Astrocyte of the cerebellum (primary cell): ENCODE measurements at regions not wholly inside any gene's neighbourhood (a gene's known extent, or its start where the extent isn't known, plus 50 kb on each side); places are given as distances from the start of the nearest gene placed in this dataset.

Experiments
- DNase-seq: peaks from one replicate; pipeline ENCODE4 v3.0.0-alpha.2; 2011; ENCODE audit warnings: low read depth
- H3K4me3 ChIP-seq: 2 replicates; pipeline ENCODE4 v1.5.1; 2011; ENCODE audit warnings: mild to moderate bottlenecking, low read depth, low read length, moderate library complexity
- in situ Hi-C: cut with HindIII; loops from 2 replicates; pipeline ENCODE4 v1.10.0; 2017; ENCODE audit warnings: low sequenced_read_pairs
- TF ChIP-seq, protein P1 (sequence below): IDR thresholded peaks from 2 replicates; pipeline ENCODE4 v1.5.1; 2012; ENCODE audit warnings: low read length, low read depth, moderate library complexity, mild to moderate bottlenecking; ENCODE audit errors: missing control alignments

DNA sequence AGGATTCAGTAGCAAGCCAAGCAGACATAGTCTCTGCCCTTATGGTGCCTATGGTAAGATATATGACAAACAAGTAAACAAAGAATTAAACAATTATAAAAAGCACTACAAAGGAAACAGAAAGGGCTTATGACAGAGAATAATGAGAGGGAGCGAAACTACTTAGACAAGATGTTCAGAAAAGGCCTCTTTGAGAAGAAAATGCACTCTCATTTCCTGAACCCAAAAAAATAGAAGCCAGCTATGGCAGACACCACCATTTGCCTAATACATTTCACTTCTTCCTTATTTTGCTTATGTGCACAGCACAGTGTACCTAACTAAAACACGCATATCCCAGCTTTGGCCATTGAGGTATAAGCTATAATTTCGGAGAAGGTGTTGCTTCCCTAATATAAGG is 465.5 kb upstream of the PPP2R3A start:
- no peak for DNase-seq
- in situ Hi-C loops = no loop called here
- TF ChIP-seq, protein P1, sequence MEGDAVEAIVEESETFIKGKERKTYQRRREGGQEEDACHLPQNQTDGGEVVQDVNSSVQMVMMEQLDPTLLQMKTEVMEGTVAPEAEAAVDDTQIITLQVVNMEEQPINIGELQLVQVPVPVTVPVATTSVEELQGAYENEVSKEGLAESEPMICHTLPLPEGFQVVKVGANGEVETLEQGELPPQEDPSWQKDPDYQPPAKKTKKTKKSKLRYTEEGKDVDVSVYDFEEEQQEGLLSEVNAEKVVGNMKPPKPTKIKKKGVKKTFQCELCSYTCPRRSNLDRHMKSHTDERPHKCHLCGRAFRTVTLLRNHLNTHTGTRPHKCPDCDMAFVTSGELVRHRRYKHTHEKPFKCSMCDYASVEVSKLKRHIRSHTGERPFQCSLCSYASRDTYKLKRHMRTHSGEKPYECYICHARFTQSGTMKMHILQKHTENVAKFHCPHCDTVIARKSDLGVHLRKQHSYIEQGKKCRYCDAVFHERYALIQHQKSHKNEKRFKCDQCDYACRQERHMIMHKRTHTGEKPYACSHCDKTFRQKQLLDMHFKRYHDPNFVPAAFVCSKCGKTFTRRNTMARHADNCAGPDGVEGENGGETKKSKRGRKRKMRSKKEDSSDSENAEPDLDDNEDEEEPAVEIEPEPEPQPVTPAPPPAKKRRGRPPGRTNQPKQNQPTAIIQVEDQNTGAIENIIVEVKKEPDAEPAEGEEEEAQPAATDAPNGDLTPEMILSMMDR = no peak
- no peak overlapping the region for H3K4me3 ChIP-seq

DNA sequence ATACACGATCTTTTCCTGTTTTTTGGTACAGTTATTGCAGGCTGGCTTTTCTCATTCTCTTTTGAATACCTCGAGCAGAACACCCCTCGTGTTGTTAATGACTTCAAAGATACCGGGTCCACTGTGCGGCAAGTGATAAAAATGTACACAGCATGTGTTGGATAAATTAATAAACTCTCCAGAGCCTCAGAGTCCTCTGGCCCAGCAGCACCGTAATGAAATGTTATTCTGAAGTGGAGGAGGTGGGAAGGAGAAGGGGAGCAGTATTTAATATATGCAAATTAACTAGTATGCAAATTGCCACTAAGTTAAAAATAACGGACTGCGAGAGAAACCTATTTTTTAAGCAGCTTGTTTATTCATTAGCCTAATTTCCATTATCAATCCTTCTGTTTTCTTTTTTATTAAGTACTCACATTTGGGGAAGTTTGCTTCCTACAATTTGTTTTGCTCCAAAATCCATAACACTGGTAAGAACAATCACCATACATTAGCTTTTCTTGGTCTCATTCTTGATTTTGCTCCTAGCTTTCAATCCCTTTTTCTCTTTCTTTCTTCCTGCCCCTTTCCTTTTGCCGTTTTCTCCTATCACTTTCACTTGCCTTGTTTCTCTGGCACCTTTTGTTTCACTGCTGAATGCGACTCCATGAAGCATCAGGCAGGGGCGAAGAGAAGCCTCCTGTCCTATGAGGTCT is 462.3 kb upstream of the PPP2R3A start:
- in situ Hi-C loops = no loop called here
- no peak overlapping the region for H3K4me3 ChIP-seq
- DNase-seq = no peak
- TF ChIP-seq, protein P1 = no peak

DNA sequence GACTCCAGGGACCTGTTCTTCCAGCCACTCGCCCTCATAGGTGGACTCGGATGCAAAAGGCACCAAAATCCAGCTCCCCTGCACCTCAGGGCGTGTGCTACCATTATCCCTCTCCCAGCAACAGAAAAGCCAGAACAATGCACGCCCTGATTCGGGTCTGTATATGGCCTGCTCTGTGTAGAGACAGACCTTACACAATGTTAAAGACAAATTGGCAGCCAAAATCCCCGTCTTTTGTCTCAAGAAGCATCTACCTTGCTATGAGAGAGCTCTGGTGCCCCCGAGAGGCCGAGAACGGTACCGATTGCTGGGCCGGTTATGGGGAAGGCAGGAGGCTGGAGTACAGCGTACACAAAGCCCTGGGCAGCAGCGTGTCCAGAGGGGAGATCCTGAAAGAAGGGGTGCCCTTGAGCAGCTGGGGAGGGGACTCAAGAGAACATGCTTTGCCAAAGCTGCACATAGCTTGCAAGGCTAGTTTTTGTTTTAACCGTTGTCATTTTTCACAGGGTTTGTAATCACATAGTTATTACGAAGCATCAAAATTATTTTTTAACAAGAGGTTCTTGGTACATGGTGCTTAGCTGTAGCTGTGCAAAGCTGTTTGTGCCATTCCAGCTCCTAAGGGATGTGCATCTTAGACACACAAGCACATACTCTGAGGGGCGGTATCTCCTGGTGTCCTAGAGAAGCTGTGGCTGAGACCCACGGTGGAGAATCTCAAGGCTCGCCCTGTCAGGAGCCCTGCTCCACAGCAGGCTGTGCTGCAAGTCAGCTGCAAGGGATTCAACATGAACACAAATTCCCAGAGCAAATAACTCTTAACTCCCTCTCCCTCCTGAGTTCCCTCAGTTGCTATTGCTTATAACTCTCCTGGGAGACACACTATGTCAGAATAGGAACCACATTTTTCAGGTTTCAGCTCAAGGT is 461.5 kb upstream of the PPP2R3A start:
- TF ChIP-seq, protein P1 = peak; percentile 82
- DNase-seq = peak; percentile 35
- H3K4me3 ChIP-seq = no peak overlapping the region
- in situ Hi-C loops = no loop called here

DNA sequence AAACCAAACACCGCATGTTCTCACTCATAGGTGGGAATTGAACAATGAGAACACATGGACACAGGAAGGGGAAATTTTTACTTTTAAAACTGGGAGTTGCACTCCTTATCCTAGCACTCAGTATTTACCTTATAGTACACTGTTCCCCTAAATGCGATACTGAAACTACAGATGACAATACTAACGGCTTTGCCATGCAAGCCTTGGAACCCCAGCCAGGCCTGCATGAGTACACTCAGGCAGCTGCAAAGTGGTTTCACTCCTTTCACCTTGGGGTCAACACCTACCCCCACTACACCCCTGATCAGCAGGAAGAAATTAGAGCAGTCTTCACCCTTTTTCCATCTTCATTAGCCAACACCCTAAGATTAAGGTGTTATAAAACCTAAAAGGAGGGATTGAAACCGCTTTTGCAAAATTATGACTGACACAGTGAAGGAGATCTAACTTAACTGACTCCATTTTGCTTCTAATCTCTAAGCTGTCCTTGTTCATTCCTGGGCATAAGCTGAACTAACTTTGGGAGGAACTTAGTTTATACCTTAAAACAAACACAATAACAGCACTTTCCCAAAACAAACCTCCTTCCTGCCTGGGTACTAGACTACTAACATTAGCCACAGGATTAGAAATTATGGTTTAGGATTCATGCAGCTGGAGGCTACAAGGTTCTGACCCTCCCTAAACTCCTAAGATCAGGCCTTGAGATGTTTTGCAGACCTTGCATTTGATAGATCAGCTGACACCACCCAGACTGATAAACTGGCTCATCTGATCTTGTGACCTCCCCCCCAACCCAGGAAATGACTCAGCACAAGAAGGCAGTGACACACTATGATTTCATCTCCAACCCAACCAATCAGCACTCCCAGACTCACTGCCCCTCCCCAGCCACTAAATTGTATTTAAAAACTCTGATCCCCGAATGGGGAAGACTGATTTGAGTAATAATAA is 452.1 kb upstream of the PPP2R3A start:
- H3K4me3 ChIP-seq = no peak overlapping the region
- TF ChIP-seq, protein P1 = no peak
- no peak for DNase-seq
- in situ Hi-C loops = no loop called here

DNA sequence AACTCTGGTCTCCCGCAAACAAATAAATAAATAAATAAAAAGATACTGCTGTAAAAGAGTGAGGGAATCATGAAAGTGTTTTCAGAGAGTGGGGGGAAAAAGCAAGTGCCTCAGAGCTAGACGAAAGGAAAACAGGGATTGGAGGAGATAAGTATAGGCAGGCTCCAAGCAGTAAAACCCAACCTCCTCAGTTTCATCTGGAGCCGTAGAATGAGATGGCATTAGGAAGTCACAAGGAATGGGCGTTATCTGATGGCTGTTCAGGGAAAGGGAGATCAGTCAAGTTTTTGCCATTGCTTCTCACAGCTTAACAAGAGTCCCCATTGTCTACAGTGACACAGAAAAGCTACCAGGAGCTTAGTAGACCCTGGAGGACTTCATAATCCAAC is 451.5 kb upstream of the PPP2R3A start:
- TF ChIP-seq, protein P1 = no peak
- no peak overlapping the region for H3K4me3 ChIP-seq
- in situ Hi-C loops = no loop called here
- no peak for DNase-seq

DNA sequence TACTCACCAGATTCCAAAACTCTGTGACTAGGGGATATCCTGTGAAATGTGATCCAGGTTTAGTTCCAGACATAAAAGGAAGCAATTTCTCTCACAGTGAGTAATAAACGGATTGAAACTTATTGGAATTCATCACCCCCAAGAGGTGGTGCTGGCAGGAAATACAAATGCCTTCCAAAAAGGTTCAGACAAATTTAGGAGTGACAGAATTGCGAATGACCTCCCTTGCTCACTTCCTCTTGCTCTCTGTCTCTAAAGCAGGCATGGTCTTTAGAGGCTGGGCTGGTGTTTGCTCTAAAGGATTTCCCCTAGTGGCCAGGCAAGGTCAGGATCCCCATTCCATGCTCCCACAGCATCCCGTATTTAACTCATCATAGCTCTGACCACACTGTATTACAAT is 449.4 kb upstream of the PPP2R3A start:
- in situ Hi-C loops = no loop called here
- DNase-seq = no peak
- no peak overlapping the region for H3K4me3 ChIP-seq
- TF ChIP-seq, protein P1 = peak; percentile 31
